ENCODE measurements at regions not wholly inside any gene's neighbourhood (a gene's known extent, or its start where the extent isn't known, plus 50 kb on each side); places are given as distances from the start of the nearest gene placed in this dataset.

DNA sequence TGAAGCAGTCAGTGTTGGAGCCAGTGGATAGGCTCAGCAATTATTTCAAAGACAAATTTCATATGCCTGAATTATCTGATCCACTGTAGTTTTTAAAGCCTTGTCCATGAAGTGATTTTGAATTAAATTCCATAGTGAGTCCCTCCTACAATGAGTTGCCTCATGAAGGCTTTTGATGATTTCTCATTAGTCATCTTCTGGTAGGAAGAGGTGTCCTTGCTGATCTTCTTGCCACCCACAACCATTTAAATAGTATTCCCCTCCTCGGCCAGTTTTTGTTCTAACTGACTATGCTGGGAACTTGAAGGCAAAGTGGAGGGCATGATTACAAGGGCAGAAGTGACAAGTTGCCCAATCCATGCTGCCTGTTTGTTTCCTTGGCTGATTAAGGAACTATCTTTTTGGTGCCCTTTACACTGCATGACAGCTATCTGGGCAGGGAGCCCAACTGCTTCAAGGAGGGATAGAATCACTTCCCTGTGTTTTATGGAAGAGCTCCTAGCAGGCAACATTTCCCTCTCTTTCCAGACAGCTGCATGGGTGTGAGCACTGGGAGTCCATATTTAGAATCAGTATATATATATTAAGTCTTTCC lies 617.5 kb downstream of the ZPLD1 start:
- H3K27me3 ChIP-seq (ENCODE audit: control insufficient read depth, insufficient read depth, low read length), result no peaks in the 10 kb centered on the region
- intact Hi-C loops (cut with DNase I), result no loop called here
- H3K9me3 ChIP-seq (ENCODE audit: control insufficient read depth in 2 of 3, insufficient read depth in 1 of 3, low read length in 3 of 3), result no peaks in the 10 kb centered on the region
- TF ChIP-seq, protein P1, sequence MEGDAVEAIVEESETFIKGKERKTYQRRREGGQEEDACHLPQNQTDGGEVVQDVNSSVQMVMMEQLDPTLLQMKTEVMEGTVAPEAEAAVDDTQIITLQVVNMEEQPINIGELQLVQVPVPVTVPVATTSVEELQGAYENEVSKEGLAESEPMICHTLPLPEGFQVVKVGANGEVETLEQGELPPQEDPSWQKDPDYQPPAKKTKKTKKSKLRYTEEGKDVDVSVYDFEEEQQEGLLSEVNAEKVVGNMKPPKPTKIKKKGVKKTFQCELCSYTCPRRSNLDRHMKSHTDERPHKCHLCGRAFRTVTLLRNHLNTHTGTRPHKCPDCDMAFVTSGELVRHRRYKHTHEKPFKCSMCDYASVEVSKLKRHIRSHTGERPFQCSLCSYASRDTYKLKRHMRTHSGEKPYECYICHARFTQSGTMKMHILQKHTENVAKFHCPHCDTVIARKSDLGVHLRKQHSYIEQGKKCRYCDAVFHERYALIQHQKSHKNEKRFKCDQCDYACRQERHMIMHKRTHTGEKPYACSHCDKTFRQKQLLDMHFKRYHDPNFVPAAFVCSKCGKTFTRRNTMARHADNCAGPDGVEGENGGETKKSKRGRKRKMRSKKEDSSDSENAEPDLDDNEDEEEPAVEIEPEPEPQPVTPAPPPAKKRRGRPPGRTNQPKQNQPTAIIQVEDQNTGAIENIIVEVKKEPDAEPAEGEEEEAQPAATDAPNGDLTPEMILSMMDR (IDR thresholded peaks at IDR 0.05; ENCODE audit: borderline replicate concordance, extremely low read depth, insufficient read depth), result no peak
- no peak overlapping the region for H3K27ac ChIP-seq (ENCODE audit: low read depth in 2 of 2, low read length in 2 of 2)
- H3K4me3 ChIP-seq (ENCODE audit: low read length in 3 of 3), result no peak overlapping the region
- FAIRE-seq, result no peak
- no peak overlapping the region for H3K9ac ChIP-seq (ENCODE audit: low read length in 3 of 3)
- H3K4me1 ChIP-seq (ENCODE audit: control insufficient read depth in 2 of 3, insufficient read depth in 2 of 3, low read depth in 1 of 3, low read length in 3 of 3), result no peaks in the 10 kb centered on the region
- H3K36me3 ChIP-seq (ENCODE audit: control insufficient read depth in 2 of 3, insufficient read depth in 3 of 3, low read length in 3 of 3), result no peaks in the 10 kb centered on the region
- DNase-seq, result peak in 3 of 5 donors; percentile 2 to 50 (median 12)

DNA sequence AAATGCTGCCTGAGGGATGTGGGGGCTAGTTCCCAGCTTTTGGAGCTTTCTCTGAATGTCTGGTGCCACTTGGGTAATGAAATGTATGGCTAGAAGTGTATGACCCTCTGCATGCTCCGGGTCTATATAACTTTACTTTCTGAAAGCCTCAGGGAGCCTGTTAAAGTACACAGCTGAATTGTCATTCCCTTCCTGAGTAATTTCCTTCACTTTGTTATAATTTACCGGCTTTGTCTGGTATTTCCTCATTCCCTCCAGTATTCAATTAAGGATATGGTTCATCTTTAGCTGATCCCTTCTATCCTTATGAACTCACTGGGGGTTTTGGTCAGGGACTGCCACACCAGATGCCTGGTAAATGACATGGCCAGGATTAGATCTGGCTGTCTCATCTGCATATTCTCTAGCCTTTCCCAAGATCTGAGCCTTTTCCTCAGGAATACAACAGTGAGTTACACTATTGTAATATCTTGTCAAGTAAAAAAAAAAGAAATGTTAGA lies 620.3 kb downstream of the ZPLD1 start:
- H3K4me3 ChIP-seq (ENCODE audit: low read length in 3 of 3), result no peak overlapping the region
- intact Hi-C loops (cut with DNase I), result no loop called here
- H3K4me1 ChIP-seq (ENCODE audit: control insufficient read depth in 2 of 3, insufficient read depth in 2 of 3, low read depth in 1 of 3, low read length in 3 of 3), result no peaks in the 10 kb centered on the region
- no peaks in the 10 kb centered on the region for H3K27me3 ChIP-seq (ENCODE audit: control insufficient read depth, insufficient read depth, low read length)
- H3K27ac ChIP-seq (ENCODE audit: low read depth in 2 of 2, low read length in 2 of 2), result no peak overlapping the region
- H3K9me3 ChIP-seq (ENCODE audit: control insufficient read depth in 2 of 3, insufficient read depth in 1 of 3, low read length in 3 of 3), result no peaks in the 10 kb centered on the region
- H3K36me3 ChIP-seq (ENCODE audit: control insufficient read depth in 2 of 3, insufficient read depth in 3 of 3, low read length in 3 of 3), result no peaks in the 10 kb centered on the region
- no peak for DNase-seq
- no peak for FAIRE-seq
- TF ChIP-seq, protein P1 (IDR thresholded peaks at IDR 0.05; ENCODE audit: borderline replicate concordance, extremely low read depth, insufficient read depth), result no peak
- no peak overlapping the region for H3K9ac ChIP-seq (ENCODE audit: low read length in 3 of 3)

DNA sequence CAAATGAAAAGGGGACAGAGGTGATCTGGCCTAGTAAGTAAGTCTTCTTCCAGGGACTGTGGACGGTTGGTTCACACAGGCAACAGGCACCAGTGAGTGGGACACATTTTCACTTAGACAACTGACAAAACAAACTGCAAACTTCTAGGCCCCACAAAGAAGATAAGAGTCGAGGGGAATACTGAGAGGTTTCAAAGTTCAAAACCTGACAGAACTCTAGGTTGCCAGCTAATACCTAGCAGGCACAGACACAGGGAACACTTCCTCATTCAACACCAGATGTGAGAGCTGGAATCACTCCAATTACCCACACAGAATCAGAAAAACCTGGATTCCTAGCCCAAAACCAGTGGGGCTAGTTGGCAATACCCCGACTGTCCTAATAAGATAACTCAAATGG lies 621.7 kb downstream of the ZPLD1 start:
- H3K27ac ChIP-seq (ENCODE audit: low read depth in 2 of 2, low read length in 2 of 2), result no peak overlapping the region
- no peaks in the 10 kb centered on the region for H3K27me3 ChIP-seq (ENCODE audit: control insufficient read depth, insufficient read depth, low read length)
- TF ChIP-seq, protein P1 (IDR thresholded peaks at IDR 0.05; ENCODE audit: borderline replicate concordance, extremely low read depth, insufficient read depth), result no peak
- no peak for DNase-seq
- intact Hi-C loops (cut with DNase I), result no loop called here
- H3K4me3 ChIP-seq (ENCODE audit: low read length in 3 of 3), result no peak overlapping the region
- H3K9me3 ChIP-seq (ENCODE audit: control insufficient read depth in 2 of 3, insufficient read depth in 1 of 3, low read length in 3 of 3), result no peaks in the 10 kb centered on the region
- H3K9ac ChIP-seq (ENCODE audit: low read length in 3 of 3), result no peak overlapping the region
- H3K36me3 ChIP-seq (ENCODE audit: control insufficient read depth in 2 of 3, insufficient read depth in 3 of 3, low read length in 3 of 3), result no peaks in the 10 kb centered on the region
- FAIRE-seq, result no peak
- no peaks in the 10 kb centered on the region for H3K4me1 ChIP-seq (ENCODE audit: control insufficient read depth in 2 of 3, insufficient read depth in 2 of 3, low read depth in 1 of 3, low read length in 3 of 3)

DNA sequence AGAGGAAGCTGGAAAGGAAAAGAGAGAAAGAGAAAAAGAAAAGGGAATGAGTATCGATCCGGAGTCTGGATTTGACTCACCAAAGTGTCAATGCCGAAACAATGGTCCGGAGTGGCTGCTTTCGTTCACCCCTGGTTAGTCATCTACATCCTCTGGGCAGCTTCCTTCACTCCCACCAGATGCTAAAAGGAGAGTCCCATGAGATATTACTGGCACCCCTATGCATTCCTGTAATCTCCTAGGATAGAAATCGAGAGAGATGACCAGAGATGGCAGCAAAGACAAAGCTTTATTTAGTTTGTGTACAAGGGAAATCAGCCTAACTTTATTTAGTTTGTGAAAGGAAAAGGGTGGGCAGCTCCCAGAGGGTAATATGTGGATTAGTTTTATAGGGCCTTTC lies 622.2 kb downstream of the ZPLD1 start:
- DNase-seq, result no peak
- Histone ChIP-seq H3K9me3 (ENCODE audit: control insufficient read depth in 2 of 3, insufficient read depth in 1 of 3, low read length in 3 of 3) (no peaks in the 10 kb centered on the region), H3K9ac (ENCODE audit: low read length in 3 of 3) (no peak overlapping the region), H3K4me1 (ENCODE audit: control insufficient read depth in 2 of 3, insufficient read depth in 2 of 3, low read depth in 1 of 3, low read length in 3 of 3) (no peaks in the 10 kb centered on the region), H3K27ac (ENCODE audit: low read depth in 2 of 2, low read length in 2 of 2) (no peak overlapping the region), H3K4me3 (ENCODE audit: low read length in 3 of 3) (no peak overlapping the region), H3K27me3 (ENCODE audit: control insufficient read depth, insufficient read depth, low read length) (no peaks in the 10 kb centered on the region), H3K36me3 (ENCODE audit: control insufficient read depth in 2 of 3, insufficient read depth in 3 of 3, low read length in 3 of 3) (no peaks in the 10 kb centered on the region)
- FAIRE-seq, result no peak
- TF ChIP-seq, protein P1 (IDR thresholded peaks at IDR 0.05; ENCODE audit: borderline replicate concordance, extremely low read depth, insufficient read depth), result no peak
- intact Hi-C loops (cut with DNase I), result no loop called here
